Heart right ventricle (tissue), 16 donors: ENCODE measurements at regions not wholly inside any gene's neighbourhood (a gene's known extent, or its start where the extent isn't known, plus 50 kb on each side); places are given as distances from the start of the nearest gene placed in this dataset.
A peak's percentile ranks its signal among the peaks of the same experiment; 100 is the strongest.

Experiments used
- ATAC-seq, 8 donors: fragments of 200-7000 bp; cut with Tn5 transposase; one replicate each; pipeline ENCODE4 v1.9.1; 2020; ENCODE audit warnings: mild to moderate bottlenecking in 8 of 8, moderate library complexity in 8 of 8, moderate number of reproducible peaks in 1 of 8
- DNase-seq, 2 donors: peaks; one replicate each; pipeline ENCODE4 v3.0.0-alpha.2; 2020
- H3K27ac ChIP-seq, 10 donors: fragments of 200-600 bp; sonication (generic) in 2 of 10; one replicate each; pipeline versions ENCODE4 v1.5.0 to v1.8.0; 2020 to 2022; ENCODE audit warnings: mild to moderate bottlenecking in 3 of 10
- H3K27me3 ChIP-seq, 7 donors: fragments of 200-600 bp; one replicate each; pipeline ENCODE4 v1.8.0; 2021 to 2022; ENCODE audit warnings: mild to moderate bottlenecking in 2 of 7
- H3K36me3 ChIP-seq, 9 donors: fragments of 200-600 bp; sonication (generic) in 1 of 9; one replicate each; pipeline versions ENCODE4 v1.5.0 to v1.8.0; 2020 to 2022; ENCODE audit warnings: mild to moderate bottlenecking in 2 of 9
- H3K4me1 ChIP-seq, 9 donors: fragments of 200-600 bp; sonication (generic) in 1 of 9; one replicate each; pipeline versions ENCODE4 v1.5.0 to v1.8.0; 2020 to 2022; ENCODE audit warnings: mild to moderate bottlenecking in 4 of 9
- H3K4me3 ChIP-seq, 10 donors: fragments of 200-600 bp; sonication (generic) in 2 of 10; one replicate each; pipeline versions ENCODE4 v1.5.0 to v1.8.0; 2020 to 2022; ENCODE audit warnings: mild to moderate bottlenecking in 7 of 10, moderate library complexity in 2 of 10
- H3K9me3 ChIP-seq, 11 donors: fragments of 200-600 bp in 10 of 11; sonication (generic) in 2 of 11; one replicate each; pipeline versions ENCODE4 v1.5.0 to v1.8.0; 2013 to 2022; ENCODE audit warnings: mild to moderate bottlenecking in 2 of 11, control low read depth in 1 of 11, moderate library complexity in 1 of 11
- CTCF ChIP-seq, 9 donors: fragments of 200-600 bp; sonication (generic) in 2 of 9; IDR thresholded peaks; one replicate each; pipeline versions ENCODE4 v1.5.0 to v1.8.0; 2021 to 2022; ENCODE audit warnings: antibody characterized with exemption in 9 of 9, mild to moderate bottlenecking in 5 of 9, moderate library complexity in 1 of 9
- WGBS, 2 donors: extraction: QIAGEN DNeasy Blood & Tissue Kit; methylation state at CpG; one replicate each; pipeline ENCODE4 v1.1.7; 2013; ENCODE audit warnings: inconsistent platforms in 1 of 2; 5-methylcytosine and 5-hydroxymethylcytosine counted together
- intact Hi-C, 10 donors: fragments of 100-400 bp; cut with DNase I; formaldehyde crosslinking; loops; one replicate each; pipeline versions ENCODE4 v1.11.1 to v1.14.2; 2022
- donor health status: Arrhythmogenic right ventricular cardiomyopathy.
- donor health status: ischemic (EF 13 %, LVEDD 7.1; RV severe dilation, severe dysfunction).
- donor health status: healthy with polysubstance abuse.
- donor health status: DM: no; HTN: yes; CAD: no.
- donor health status: DM: no; HTN: no; CAD: no.
- donor health status: ischemic (EF 25% LVEDD 6.9; RV normal size, moderate dysfunction).
- donor health status: ischemic (EF 25% LVEDD 5.7; RV mildly dilated, moderate dysfunction).
- donor health status: healthy.
- donor health status: DM: yes; HTN: yes; CAD: no.
- donor health status: Ischemic cardiomyopathy.
- donor health status: ischemic (EF 35%, LVEDD 5.7; RV mildly dilated, moderate dysfunction).
- donor health status: nonischemic (EF 11% LVEDD 7.7; RV severe dilation, severe dysfunction).
- donor health status: DM: yes; HTN: yes; CAD: no.
- donor health status: PGD.
- donor health status: ischemic (EF 29% LVEDD 5.4; RV normal size, mild dysfunction).
- donor health status: nonischemic (EF 23%, LVEDD 6.1; RV moderate dilation, normal function).

- no peak for TF ChIP-seq CTCF (IDR thresholded peaks at IDR 0.05)
- H3K9me3 ChIP-seq = no peaks in the 10 kb centered on the region
- no peaks in the 10 kb centered on the region for H3K36me3 ChIP-seq
- no peak overlapping the region for H3K4me3 ChIP-seq
- peak overlapping the region in 6 of 10 donors; percentile 49 to 84 (median 68) for H3K27ac ChIP-seq
- intact Hi-C loops = loop anchor here in 2 of 10 donors (10.0 kb wide), 2 partner anchors 251 to 591 kb away; partner anchors contain the start of gene MLLT3 (in 1 of the 2)
- peaks cover 0 to 47% (median 11%) of the 10 kb centered on the region in 9 donors for H3K4me1 ChIP-seq
- DNase-seq (no peak), ATAC-seq (peak in 2 of 8 donors; percentile 34)
- H3K27me3 ChIP-seq = no peaks in the 10 kb centered on the region
- WGBS, 2 donors = 85% methylated on average over 2 of the region's 2 CpGs
Observed at GRCh38 chr9:20033511-20033910, 244.7 kb upstream of the SLC24A2 start.

GRCh38 chr9:20032413-20033006, 243.7 kb upstream of the SLC24A2 start:
- Histone ChIP-seq H3K4me1 (peaks cover 2 to 57% (median 18%) of the 10 kb centered on the region in 9 donors), H3K9me3 (no peaks in the 10 kb centered on the region), H3K27me3 (no peaks in the 10 kb centered on the region), H3K36me3 (no peaks in the 10 kb centered on the region), H3K4me3 (no peak overlapping the region), H3K27ac (peak overlapping the region in 9 of 10 donors; percentile 41 to 84 (median 64))
- WGBS, 2 donors = 69 to 73% methylated on average over 8 of the region's 8 CpGs
- DNase-seq (no peak), ATAC-seq (peak in 5 of 8 donors; percentile 57 to 84 (median 71))
- intact Hi-C loops = loop anchor here in 2 of 10 donors (10.0 kb wide), 2 partner anchors 252 to 592 kb away; partner anchors contain the start of gene MLLT3 (in 1 of the 2)
- no peak for TF ChIP-seq CTCF (IDR thresholded peaks at IDR 0.05)

- no peaks in the 10 kb centered on the region for H3K27me3 ChIP-seq
- DNase-seq (no peak), ATAC-seq (no peak)
- TF ChIP-seq CTCF (IDR thresholded peaks at IDR 0.05) = no peak
- H3K36me3 ChIP-seq = no peaks in the 10 kb centered on the region
- peak overlapping the region in 8 of 10 donors; percentile 49 to 84 (median 68) for H3K27ac ChIP-seq
- H3K4me1 ChIP-seq = peaks cover 2 to 59% (median 18%) of the 10 kb centered on the region in 9 donors
- intact Hi-C loops = loop anchor here in 2 of 10 donors (10.0 kb wide), 2 partner anchors 253 to 593 kb away; partner anchors contain the start of gene MLLT3 (in 1 of the 2)
- WGBS, 2 donors = 67 to 72% methylated on average over 6 of the region's 6 CpGs
- no peaks in the 10 kb centered on the region for H3K9me3 ChIP-seq
- H3K4me3 ChIP-seq = no peak overlapping the region
Observed at GRCh38 chr9:20031836-20032235, 243.0 kb upstream of the SLC24A2 start.

GRCh38 chr9:20030671-20031070, 241.8 kb upstream of the SLC24A2 start:
- WGBS, 2 donors = 91 to 92% methylated on average over 2 of the region's 2 CpGs
- H3K27me3 ChIP-seq = no peaks in the 10 kb centered on the region
- no peaks in the 10 kb centered on the region for H3K36me3 ChIP-seq
- no peak for ATAC-seq
- H3K4me1 ChIP-seq = peaks cover 2 to 59% (median 18%) of the 10 kb centered on the region in 9 donors
- H3K27ac ChIP-seq = peak overlapping the region in 3 of 10 donors; percentile 14 to 82 (median 62)
- no peak overlapping the region for H3K4me3 ChIP-seq
- no peaks in the 10 kb centered on the region for H3K9me3 ChIP-seq
- no peak for TF ChIP-seq CTCF (IDR thresholded peaks at IDR 0.05)
- no peak for DNase-seq
- intact Hi-C loops = loop anchor here in 2 of 10 donors (10.0 kb wide), 2 partner anchors 254 to 594 kb away; partner anchors contain the start of gene MLLT3 (in 1 of the 2)
